ENCODE measurements at regions not wholly inside any gene's neighbourhood (a gene's known extent, or its start where the extent isn't known, plus 50 kb on each side); places are given as distances from the start of the nearest gene placed in this dataset.
"Not testable (repeated sequence)": the region's sequence is repeated elsewhere in the genome, so short reads cannot be mapped to it uniquely, and the experiment has no call there.

DNA sequence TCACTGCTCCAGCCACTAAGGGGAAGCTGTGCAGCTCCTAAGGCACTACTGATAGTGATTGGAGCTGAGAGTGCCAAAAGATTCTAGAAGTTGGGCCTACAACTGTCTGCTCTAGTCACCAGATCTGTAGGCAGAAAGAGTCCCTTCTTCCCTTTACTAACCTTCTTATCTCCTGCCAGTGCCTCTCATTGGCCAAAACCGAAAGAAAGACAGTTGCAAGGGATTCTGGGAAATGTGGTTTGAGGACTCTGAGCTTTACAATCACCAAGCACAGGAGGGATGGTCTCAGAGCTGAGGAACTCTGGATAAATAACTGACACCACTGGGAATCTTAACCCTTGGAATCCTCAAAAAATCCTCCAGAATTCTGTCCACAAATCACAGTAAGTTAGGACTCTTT is 615.8 kb downstream of the CCSER2 start:
- no peak for DNase-seq

DNA sequence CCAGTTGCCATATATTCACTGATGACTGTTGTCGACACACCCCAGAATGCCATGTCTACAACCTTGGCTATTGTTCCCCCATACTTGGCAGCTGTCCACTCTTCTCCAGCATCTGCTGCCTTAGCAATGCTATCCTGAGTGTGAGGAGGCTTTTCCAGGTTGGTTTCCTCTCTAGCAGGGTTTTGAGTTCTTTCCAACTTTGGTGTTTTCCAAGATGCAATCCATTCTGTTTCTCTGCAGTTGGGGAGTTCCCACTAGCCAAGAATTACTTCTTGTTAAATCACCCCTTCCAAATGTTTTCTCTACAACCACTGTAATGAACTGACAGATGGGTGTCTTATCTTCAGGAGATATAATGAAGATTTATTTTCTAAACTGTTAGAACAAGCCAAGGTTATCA is 617.4 kb downstream of the CCSER2 start:
- DNase-seq = no peak

- DNase-seq = no peak
Observed at GRCh38 chr10:84946904-84947303, 618.5 kb downstream of the CCSER2 start.

GRCh38 chr10:84948644-84949043 is 620.3 kb downstream of the CCSER2 start:
- no peak for DNase-seq

GRCh38 chr10:84951616-84952015 is 623.2 kb downstream of the CCSER2 start:
- no peak for DNase-seq

GRCh38 chr10:84957427-84957826 is 629.0 kb downstream of the CCSER2 start:
- no peak for DNase-seq

DNA sequence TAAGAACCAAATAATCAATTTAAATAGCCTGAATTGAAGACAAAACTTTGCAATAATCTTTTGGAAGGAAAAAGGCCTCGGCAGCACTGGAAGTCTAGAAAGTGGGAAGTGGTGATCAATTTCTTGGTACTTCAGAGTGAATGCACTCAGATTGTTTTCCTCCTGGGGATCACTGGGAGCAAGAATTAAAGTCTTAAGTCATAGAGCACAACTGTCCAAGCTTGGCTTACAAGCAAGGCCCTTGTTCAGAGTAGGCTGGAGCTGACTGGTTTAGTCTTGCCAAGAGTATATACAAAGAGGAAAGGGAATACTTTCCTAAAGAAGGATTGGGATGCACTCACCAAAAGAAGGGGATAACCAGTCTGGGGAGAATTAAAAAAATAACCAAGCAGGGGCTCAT is 637.1 kb downstream of the CCSER2 start:
- DNase-seq = no peak

GRCh38 chr10:84966708-84967441 is 638.5 kb downstream of the CCSER2 start:
- no peak for DNase-seq

DNA sequence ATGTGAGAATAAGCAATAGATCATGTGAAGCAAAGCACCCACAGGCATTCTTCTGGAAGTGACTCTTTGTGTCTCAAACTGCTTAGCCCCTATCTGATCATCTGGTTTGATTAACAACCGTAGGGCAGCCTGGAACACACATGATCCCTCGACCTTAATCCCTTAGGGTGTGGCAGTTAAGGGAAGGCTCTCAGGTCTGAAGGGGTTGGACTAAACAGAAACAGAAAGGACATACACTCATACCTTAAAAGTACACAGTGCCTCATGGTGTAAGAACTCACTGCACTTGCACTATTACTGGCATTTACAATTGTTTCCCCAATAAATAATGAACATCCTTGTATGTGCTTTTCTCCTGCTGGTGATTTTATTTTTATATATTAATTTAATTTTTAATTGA is 640.9 kb downstream of the CCSER2 start:
- DNase-seq = not testable (repeated sequence)

DNA sequence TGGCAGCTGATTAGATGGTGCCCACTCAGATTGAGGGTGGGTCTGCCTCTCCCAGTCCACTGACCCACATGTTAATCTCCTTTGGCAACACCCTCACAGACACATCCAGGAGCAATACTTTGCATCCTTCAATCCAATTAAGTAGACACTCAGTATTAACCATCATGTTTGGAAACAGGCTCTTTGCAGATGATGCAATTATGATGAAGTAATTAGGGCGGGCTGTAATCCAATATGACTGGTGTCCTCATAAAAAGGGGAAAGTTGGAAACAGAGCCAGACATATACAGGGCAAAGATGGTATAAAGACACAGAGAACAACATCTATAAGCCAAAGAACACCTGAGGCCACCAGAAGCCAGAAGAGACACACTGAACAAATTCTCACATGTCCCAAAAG is 658.6 kb downstream of the CCSER2 start:
- no peak for DNase-seq

- DNase-seq = no peak
Observed at GRCh38 chr10:84988011-84988410, 659.6 kb downstream of the CCSER2 start.

- no peak for DNase-seq
Observed at GRCh38 chr10:84990713-84991112, 662.3 kb downstream of the CCSER2 start.

- no peak for DNase-seq
Observed at GRCh38 chr10:84991301-84991700, 662.9 kb downstream of the CCSER2 start.

- no peak for DNase-seq
Observed at GRCh38 chr10:84993251-84994035, 665.1 kb downstream of the CCSER2 start.

GRCh38 chr10:84994722-84995121 is 666.3 kb downstream of the CCSER2 start:
- no peak for DNase-seq

DNA sequence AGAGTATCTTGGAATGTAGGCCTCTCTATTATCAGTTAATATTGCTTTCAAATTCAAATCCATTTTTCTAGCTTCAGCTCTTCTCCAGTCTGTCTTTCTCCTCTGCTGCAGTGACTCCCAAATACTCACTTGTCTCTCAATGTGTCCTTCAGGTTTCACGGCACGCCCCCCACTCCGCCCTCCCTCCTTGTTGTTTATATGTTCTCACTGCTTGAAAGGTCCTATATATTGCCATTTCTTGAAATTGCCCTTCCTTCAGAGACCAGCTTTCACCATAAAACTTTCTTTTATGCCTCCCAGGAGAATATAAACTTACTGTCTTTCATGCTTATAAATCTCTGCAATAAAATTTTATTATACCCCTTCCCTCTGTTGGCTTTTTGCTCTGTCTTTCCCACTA is 668.2 kb downstream of the CCSER2 start:
- DNase-seq = no peak

DNA sequence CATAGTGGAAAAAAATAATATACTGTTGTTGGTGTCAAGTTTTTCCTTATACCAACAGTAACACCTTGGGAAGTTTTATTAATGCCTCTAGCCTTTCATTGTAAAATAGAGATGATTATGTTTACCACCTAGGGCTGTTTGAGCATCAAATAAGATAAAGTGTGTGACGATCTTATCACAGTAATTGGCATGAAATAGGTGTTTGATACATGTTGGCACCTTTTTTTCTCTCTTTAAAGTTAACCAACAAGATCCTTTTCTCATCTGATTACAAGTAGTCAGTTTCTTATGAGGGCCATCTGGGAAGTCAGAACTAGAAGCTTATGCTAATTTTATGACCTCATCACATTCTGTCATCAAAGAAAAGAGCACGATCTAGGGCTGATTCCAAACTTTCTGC is 669.5 kb downstream of the CCSER2 start:
- no peak for DNase-seq

- DNase-seq = no peak
Observed at GRCh38 chr10:84999929-85000328, 671.5 kb downstream of the CCSER2 start.

GRCh38 chr10:85003083-85003482 is 674.7 kb downstream of the CCSER2 start:
- DNase-seq = no peak

GRCh38 chr10:85008488-85009184 is 680.2 kb downstream of the CCSER2 start:
- no peak for DNase-seq

DNA sequence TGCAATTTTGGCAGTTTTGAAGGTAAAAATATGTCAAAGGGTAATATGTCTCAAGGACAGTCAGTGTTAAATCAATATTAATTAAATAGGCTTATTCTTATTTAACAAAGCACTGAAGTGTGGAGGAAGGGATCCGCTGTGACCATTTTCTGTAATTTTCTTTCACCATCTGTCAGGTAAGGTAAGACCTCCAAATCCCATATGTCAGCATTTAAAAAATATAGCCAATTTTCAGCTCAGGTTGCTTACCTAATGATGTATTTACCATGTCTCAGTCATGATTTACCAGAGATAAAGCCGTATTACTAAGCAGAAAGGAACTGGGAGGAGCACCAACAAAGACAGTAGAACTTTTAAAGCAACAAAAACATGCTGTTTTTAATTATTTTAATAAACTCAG is 683.9 kb downstream of the CCSER2 start:
- DNase-seq = no peak

DNA sequence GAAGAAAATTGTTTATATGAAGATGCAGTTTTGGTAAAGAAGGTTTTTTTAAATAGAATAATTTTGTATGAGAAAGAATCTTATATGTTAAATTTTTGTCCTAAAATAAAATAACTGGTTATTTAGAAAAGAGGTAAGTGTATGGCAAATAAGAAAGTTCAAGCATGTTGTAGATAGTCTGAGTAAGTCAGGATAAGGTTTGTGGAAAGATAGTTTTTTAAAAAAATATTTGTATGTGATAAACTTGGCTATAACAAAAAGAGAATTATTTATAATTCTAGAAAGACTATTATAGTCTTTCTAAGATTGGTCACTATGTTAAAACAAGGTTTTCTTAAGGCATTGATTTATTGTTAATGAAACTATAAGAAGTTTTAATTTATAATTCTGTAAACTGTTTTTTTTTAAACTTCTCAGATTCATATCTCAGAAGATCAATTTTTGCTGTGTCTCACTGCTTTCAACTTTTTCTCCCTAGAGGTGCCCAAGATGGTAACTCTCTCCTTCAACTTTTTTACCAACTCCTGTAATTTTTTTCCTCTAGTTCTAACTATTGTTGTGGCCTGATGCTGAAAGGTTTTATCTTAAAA is 698.6 kb downstream of the CCSER2 start:
- no peak for DNase-seq

- no peak for DNase-seq
Observed at GRCh38 chr10:85032981-85033380, 704.6 kb downstream of the CCSER2 start.

GRCh38 chr10:85036661-85037060 is 708.3 kb downstream of the CCSER2 start:
- no peak for DNase-seq

Measured in stimulated activated CD4-positive, alpha-beta T cell treated with anti-CD3 and anti-CD28 coated beads, Interleukin-4, amount 100 ng/mL, for 1 hour (primary cell).